A673 (cell line): ENCODE measurements at regions not wholly inside any gene's neighbourhood (a gene's known extent, or its start where the extent isn't known, plus 50 kb on each side); places are given as distances from the start of the nearest gene placed in this dataset.

Experiments
- CTCF ChIP-seq: fragments of 300-800, 200-600 bp; sonication (generic); conservative IDR thresholded peaks from 2 replicates; pipeline ENCODE4 v1.5.1; 2017; ENCODE audit warnings: low read depth, mild to moderate bottlenecking, antibody characterized with exemption, low read length, moderate library complexity, mixed read lengths
- EZH2 ChIP-seq: fragments of 200-600 bp; sonication (generic); IDR thresholded peaks from 2 replicates; pipeline ENCODE4 v1.6.1; 2017; ENCODE audit warnings: borderline replicate concordance, low read depth, mild to moderate bottlenecking, mixed read lengths, antibody characterized with exemption, low read length; ENCODE audit not compliant: poor library complexity, severe bottlenecking

- TF ChIP-seq EZH2 (no peak), CTCF (no peak)
These were observed 58.0 kb upstream of the CCSER1 start for GRCh38 chr4:90069151-90069550.
